A549 (cell line): ENCODE measurements at regions not wholly inside any gene's neighbourhood (a gene's known extent, or its start where the extent isn't known, plus 50 kb on each side); places are given as distances from the start of the nearest gene placed in this dataset.

Source experiments
- ATAC-seq, 2 experiments: fragments of 200-7000 bp in 1 of 2; fragments of >200 bp in 1 of 2; cut with Nextera tagmentation in 1 of 2; cut with Tn5 transposase in 1 of 2; 3 replicates each; pipeline versions ENCODE4 v1.8.0 to v1.9.1; 2018 to 2020; ENCODE audit warnings: mild to moderate bottlenecking in 1 of 2, moderate library complexity in 1 of 2
- CTCF ChIA-PET: fragments of 300-600 bp; sonication (Branson Sonifier 250); formaldehyde crosslinking; extraction: SDS; loops from one replicate; lab custom pipeline; 2021; ENCODE audit warnings: antibody characterized with exemption, inconsistent platforms; lab: Yijun Ruan, JAX
- POLR2A ChIA-PET: fragments of 350-600 bp; formaldehyde crosslinking; extraction: SDS; loops from one replicate; lab custom pipeline; 2021; ENCODE audit warnings: antibody characterized with exemption, inconsistent platforms; lab: Yijun Ruan, JAX
- DNase-seq, 2 experiments: peaks; one replicate each; pipeline versions ENCODE4 v3.0.0 to v3.0.0-alpha.2; 2011 to 2016; ENCODE audit warnings: low read depth in 1 of 2, low spot score in 1 of 2
- FAIRE-seq: peaks from 2 replicates; lab custom pipeline; 2011; peaks lifted over from hg19 to GRCh38; lab: Jason Lieb, UNC
- H3K27ac ChIP-seq, 2 experiments: fragments of >200 bp; sonication (Bioruptor Twin); formaldehyde crosslinking; 3 replicates each; pipeline ENCODE4 v1.5.1; 2016 to 2017
- H3K4me1 ChIP-seq: fragments of >200 bp; sonication (Bioruptor Twin); formaldehyde crosslinking; 3 replicates; pipeline ENCODE4 v1.6.1; 2016
- H3K4me2 ChIP-seq: fragments of >200 bp; sonication (Bioruptor Twin); formaldehyde crosslinking; 3 replicates; pipeline ENCODE4 v1.6.1; 2016
- H3K4me3 ChIP-seq: fragments of >200 bp; sonication (Bioruptor Twin); formaldehyde crosslinking; 3 replicates; pipeline ENCODE4 v1.5.1; 2016
- H3K9me3 ChIP-seq: fragments of >200 bp; sonication (Bioruptor Twin); formaldehyde crosslinking; 3 replicates; pipeline ENCODE4 v1.6.1; 2016
- BHLHE40 ChIP-seq: IDR thresholded peaks from 2 replicates; pipeline ENCODE4 v1.6.1; 2012; ENCODE audit warnings: low read depth, low read length, inconsistent platforms
- CEBPB ChIP-seq, 2 experiments: fragments of >200 bp in 1 of 2; sonication (Bioruptor Twin) in 1 of 2; formaldehyde crosslinking in 1 of 2; IDR thresholded peaks; 2 replicates each; pipeline ENCODE4 v1.6.1; 2012 to 2016
- CHD4 ChIP-seq: fragments of 200-600 bp; sonication (generic); IDR thresholded peaks from 2 replicates; pipeline ENCODE4 v1.6.1; 2016; ENCODE audit warnings: antibody characterized with exemption, mild to moderate bottlenecking, borderline replicate concordance
- E2F6 ChIP-seq: IDR thresholded peaks from 2 replicates; pipeline ENCODE4 v1.6.1; 2012; ENCODE audit warnings: low read depth, borderline replicate concordance
- ELK1 ChIP-seq: fragments of 150-350 bp; IDR thresholded peaks from 2 replicates; pipeline ENCODE4 v1.6.1; 2014; ENCODE audit warnings: low read depth, mild to moderate bottlenecking, low read length
- ESRRA ChIP-seq: fragments of 150-350 bp; IDR thresholded peaks from 2 replicates; pipeline ENCODE4 v1.6.1; 2014; ENCODE audit warnings: mild to moderate bottlenecking, low read length, borderline replicate concordance
- FOXS1 ChIP-seq: fragments of 250-450 bp; sonication (Bioruptor Pico); IDR thresholded peaks from 2 replicates; pipeline ENCODE4 v1.5.0; 2020; ENCODE audit warnings: mild to moderate bottlenecking, moderate library complexity
- HOXA7 ChIP-seq: fragments of 250-450 bp; sonication (Bioruptor Pico); IDR thresholded peaks from 2 replicates; pipeline ENCODE4 v1.5.0; 2020; ENCODE audit warnings: mild to moderate bottlenecking, moderate library complexity
- HOXB13 ChIP-seq: fragments of 250-450 bp; sonication (Bioruptor Pico); IDR thresholded peaks from 2 replicates; pipeline ENCODE4 v1.5.0; 2020; ENCODE audit warnings: low read depth, mild to moderate bottlenecking, moderate library complexity
- JUN ChIP-seq, 2 experiments: fragments of >200 bp; sonication (Bioruptor Twin); formaldehyde crosslinking; IDR thresholded peaks; 2 replicates in 1 of 2; 3 replicates in 1 of 2; pipeline ENCODE4 v1.6.1; 2016 to 2017
- KDM1A ChIP-seq: fragments of 200-600 bp; sonication (generic); IDR thresholded peaks from 2 replicates; pipeline ENCODE4 v1.6.1; 2016; ENCODE audit warnings: low read depth, mild to moderate bottlenecking
- KDM5A ChIP-seq: fragments of 200-600 bp; sonication (generic); IDR thresholded peaks from 2 replicates; pipeline ENCODE4 v1.6.1; 2016; ENCODE audit warnings: antibody characterized with exemption, mild to moderate bottlenecking
- MAX ChIP-seq: IDR thresholded peaks from 2 replicates; pipeline ENCODE4 v1.6.1; 2012
- NFE2L2 ChIP-seq: fragments of 150-350 bp; conservative IDR thresholded peaks from 2 replicates; pipeline ENCODE4 v1.6.1; 2014; ENCODE audit warnings: low read length
- PHF8 ChIP-seq: fragments of 200-600 bp; sonication (generic); IDR thresholded peaks from 2 replicates; pipeline ENCODE4 v1.6.1; 2016; ENCODE audit warnings: low read depth, mild to moderate bottlenecking, antibody characterized with exemption, moderate library complexity, borderline replicate concordance
- RCOR1 ChIP-seq: fragments of 150-350 bp; IDR thresholded peaks from 2 replicates; pipeline ENCODE4 v1.6.1; 2014; ENCODE audit warnings: antibody characterized with exemption, low read length, low read depth
- ZC3H11A ChIP-seq: fragments of 450-650 bp; IDR thresholded peaks from 2 replicates; pipeline ENCODE4 v1.6.1; 2014; ENCODE audit warnings: antibody characterized with exemption, mild to moderate bottlenecking
- WGBS: methylation state at CpG from one replicate; pipeline ENCODE4 v1.1.6; 2017; ENCODE audit errors: missing lambda C conversion rate; 5-methylcytosine and 5-hydroxymethylcytosine counted together

- Histone ChIP-seq H3K4me1 (no peaks in the 10 kb centered on the region), H3K4me2 (no peak overlapping the region), H3K9me3 (no peaks in the 10 kb centered on the region), H3K4me3 (no peak overlapping the region), H3K27ac (no peak overlapping the region)
- ChIA-PET CTCF (no interaction called here), POLR2A (no interaction called here)
- WGBS = 79% methylated on average over 2 of the region's 2 CpGs
- FAIRE-seq = no peak
- ATAC-seq = no peak
- DNase-seq = no peak
- TF ChIP-seq ZC3H11A (no peak), PHF8 (no peak), KDM1A (no peak)
Measured at GRCh38 chr3:168598250-168598649, 502.5 kb upstream of the GOLIM4 start.

GRCh38 chr3:168596175-168596823 lies 500.6 kb upstream of the GOLIM4 start:
- no peak overlapping the region for H3K4me2 ChIP-seq
- no peaks in the 10 kb centered on the region for H3K4me1 ChIP-seq
- H3K27ac ChIP-seq = no peak overlapping the region
- FAIRE-seq (no peak), ATAC-seq (no peak), DNase-seq (no peak)
- CTCF ChIA-PET = no interaction called here
- POLR2A ChIA-PET = no interaction called here
- H3K4me3 ChIP-seq = no peak overlapping the region
- H3K9me3 ChIP-seq = no peaks in the 10 kb centered on the region
- 33% methylated on average over 1 of the region's 1 CpG for WGBS
- TF ChIP-seq JUN (IDR thresholded peaks at IDR 0.05) = no peak

GRCh38 chr3:168591587-168591986 lies 495.9 kb upstream of the GOLIM4 start:
- WGBS = 20% methylated on average over 2 of the region's 2 CpGs
- CTCF ChIA-PET = interaction anchor here (1.3 kb wide), 1 partner anchor 64 kb away, joined by 3 read pairs; no protein-coding TSS in a partner anchor
- ATAC-seq (no peak), DNase-seq (no peak), FAIRE-seq (no peak)
- H3K4me2 ChIP-seq = no peak overlapping the region
- no peaks in the 10 kb centered on the region for H3K4me1 ChIP-seq
- POLR2A ChIA-PET = no interaction called here
- no peak overlapping the region for H3K27ac ChIP-seq
- TF ChIP-seq NFE2L2 (no peak), RCOR1 (no peak), CHD4 (no peak), BHLHE40 (no peak), ELK1 (no peak), HOXA7 (CRISPR knock-in tag) (no peak), MAX (no peak), HOXB13 (CRISPR knock-in tag) (no peak), ESRRA (no peak), KDM5A (no peak), FOXS1 (CRISPR knock-in tag) (no peak)
- no peaks in the 10 kb centered on the region for H3K9me3 ChIP-seq
- no peak overlapping the region for H3K4me3 ChIP-seq

- FAIRE-seq (no peak), ATAC-seq (no peak), DNase-seq (no peak)
- ChIA-PET CTCF (interaction anchor here (1.5 kb wide), 1 partner anchor 30 kb away, joined by 3 read pairs; no protein-coding TSS in a partner anchor), POLR2A (no interaction called here)
- Histone ChIP-seq H3K4me3 (no peak overlapping the region), H3K27ac (no peak overlapping the region), H3K4me2 (no peak overlapping the region), H3K4me1 (no peaks in the 10 kb centered on the region), H3K9me3 (no peaks in the 10 kb centered on the region)
- WGBS = 40% methylated on average over 3 of the region's 3 CpGs
- TF ChIP-seq PHF8 (no peak), MAX (no peak)
Measured at GRCh38 chr3:168589376-168589775, 493.7 kb upstream of the GOLIM4 start.

GRCh38 chr3:168585544-168585943 lies 489.8 kb upstream of the GOLIM4 start:
- ChIA-PET POLR2A (no interaction called here), CTCF (no interaction called here)
- H3K4me1 ChIP-seq = no peaks in the 10 kb centered on the region
- no peak for ATAC-seq
- H3K4me3 ChIP-seq = no peak overlapping the region
- TF ChIP-seq E2F6 (no peak), CEBPB (IDR thresholded peaks at IDR 0.05) (no peak)
- DNase-seq = no peak
- no peaks in the 10 kb centered on the region for H3K9me3 ChIP-seq
- FAIRE-seq = no peak
- no peak overlapping the region for H3K4me2 ChIP-seq
- no peak overlapping the region for H3K27ac ChIP-seq
